HG02885 (cell line): ENCODE measurements at regions not wholly inside any gene's neighbourhood (a gene's known extent, or its start where the extent isn't known, plus 50 kb on each side); places are given as distances from the start of the nearest gene placed in this dataset.
"Not testable (repeated sequence)": the region's sequence is repeated elsewhere in the genome, so short reads cannot be mapped to it uniquely, and the experiment has no call there.

ENCODE experiments used
- ATAC-seq: cut with Tn5 transposase; IDR thresholded peaks from one replicate; pipeline ENCODE4 v1.9.1; 2021; ENCODE audit warnings: mild to moderate bottlenecking; ENCODE audit not compliant: unreplicated experiment, poor library complexity

GRCh38 chr18:68172842-68173549 lies 541.9 kb downstream of the TMX3 start:
- no peak for ATAC-seq

- no peak for ATAC-seq
These were observed 550.0 kb downstream of the TMX3 start for GRCh38 chr18:68164909-68165308.

GRCh38 chr18:68153821-68154220 lies 561.1 kb downstream of the TMX3 start:
- ATAC-seq, result not testable (repeated sequence)

GRCh38 chr18:68152770-68153169 lies 562.1 kb downstream of the TMX3 start:
- ATAC-seq, result no peak

DNA sequence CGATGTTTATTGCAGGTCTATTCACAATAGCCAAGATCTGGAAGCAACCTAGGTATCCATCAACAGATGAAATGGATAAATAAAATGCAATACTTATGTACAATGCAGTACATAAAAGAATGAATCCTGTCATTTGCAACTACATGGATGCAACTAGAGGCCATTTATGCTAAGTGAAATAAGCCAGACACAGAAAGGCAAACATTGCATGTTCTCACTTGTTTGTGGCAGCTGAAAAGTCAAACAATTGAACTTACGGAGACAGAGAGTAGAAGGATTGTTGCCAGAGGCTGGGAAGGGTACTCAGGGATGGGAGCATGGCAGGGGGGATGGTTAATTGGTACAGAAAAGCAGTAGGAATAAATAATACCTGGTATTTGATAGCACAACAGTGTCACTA lies 563.9 kb downstream of the TMX3 start:
- ATAC-seq, result no peak

GRCh38 chr18:68148863-68149262 lies 566.0 kb downstream of the TMX3 start:
- ATAC-seq, result no peak

DNA sequence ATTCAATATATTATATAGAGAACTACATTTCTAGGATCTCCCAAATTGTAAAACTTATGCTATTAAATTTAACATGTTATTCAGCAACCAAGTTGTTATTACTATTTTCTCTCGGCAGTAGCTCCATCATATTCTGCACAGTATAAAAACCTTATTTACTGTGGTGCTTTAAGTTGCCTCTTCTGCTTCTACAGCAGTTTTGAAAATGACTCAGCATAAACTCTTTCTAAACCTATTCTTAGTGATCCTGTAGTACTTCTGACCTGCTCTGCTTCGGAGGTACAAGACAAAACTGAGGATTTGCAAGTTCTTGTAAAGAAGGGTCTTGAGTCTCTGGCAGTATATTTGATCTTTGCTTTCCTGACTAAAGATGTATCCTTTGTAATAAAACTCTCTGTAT lies 567.2 kb downstream of the TMX3 start:
- ATAC-seq, result no peak

GRCh38 chr18:68121826-68122225 lies 593.1 kb downstream of the TMX3 start:
- no peak for ATAC-seq

GRCh38 chr18:68121308-68121707 lies 593.6 kb downstream of the TMX3 start:
- no peak for ATAC-seq

GRCh38 chr18:68114989-68115388 lies 598.5 kb upstream of the DSEL start:
- no peak for ATAC-seq

DNA sequence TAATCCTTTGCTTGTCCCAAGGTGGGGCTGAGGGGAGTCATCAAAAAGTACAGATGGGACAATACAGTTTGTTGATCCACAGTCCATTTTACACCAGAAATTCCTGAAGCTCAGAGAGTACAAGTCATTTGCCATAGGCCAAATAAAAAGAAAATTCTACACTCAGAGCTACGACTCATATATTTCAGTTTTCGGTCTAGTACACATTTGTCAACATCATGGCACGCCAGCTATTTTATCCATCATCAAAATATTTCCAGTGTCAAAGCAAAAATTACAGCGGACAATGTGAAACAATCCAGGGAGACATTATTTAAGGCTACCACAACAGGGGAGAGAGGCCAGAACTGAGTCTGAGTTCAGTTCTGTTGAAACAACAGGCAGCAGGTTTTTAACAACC lies 587.5 kb upstream of the DSEL start:
- ATAC-seq, result no peak

DNA sequence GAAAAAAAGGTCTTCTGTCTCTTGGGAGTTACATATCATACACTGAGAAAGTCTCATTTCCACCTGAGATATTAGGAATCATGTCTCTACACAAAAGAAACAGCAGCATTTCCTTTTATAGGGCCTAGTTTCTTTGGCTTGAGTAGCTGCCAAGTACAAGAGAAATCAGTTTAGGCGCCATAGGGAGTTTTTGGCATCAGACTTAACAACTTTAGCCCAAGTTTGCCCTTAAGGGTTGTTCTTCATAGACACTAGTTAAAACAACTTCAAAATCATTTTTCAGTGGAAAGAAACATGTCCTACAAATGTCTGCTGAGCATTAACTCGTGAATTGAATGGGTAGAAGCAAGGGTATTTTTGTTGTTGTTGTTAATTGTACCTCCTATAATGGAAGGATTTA lies 587.0 kb upstream of the DSEL start:
- ATAC-seq, result no peak

GRCh38 chr18:68102117-68102516 lies 585.6 kb upstream of the DSEL start:
- no peak for ATAC-seq

DNA sequence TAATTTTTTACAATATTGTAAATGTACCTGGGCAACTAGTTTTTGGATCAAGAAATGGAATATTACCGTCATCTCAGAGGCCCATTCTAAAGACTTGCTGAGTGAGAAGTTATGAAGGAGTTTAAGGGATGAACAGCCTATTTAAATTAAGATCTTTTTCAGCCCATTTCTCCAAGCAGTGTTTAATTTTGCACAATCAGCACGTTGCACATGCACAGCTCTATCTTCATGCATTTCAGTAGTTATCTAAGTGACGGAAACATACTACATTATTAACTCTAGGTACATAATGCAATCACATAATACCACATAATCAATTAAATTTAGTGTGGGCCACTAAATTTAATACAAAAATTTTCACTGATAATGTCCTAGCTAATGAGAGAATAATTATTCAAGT lies 582.1 kb upstream of the DSEL start:
- no peak for ATAC-seq

GRCh38 chr18:68086481-68086880 lies 570.0 kb upstream of the DSEL start:
- no peak for ATAC-seq

- ATAC-seq, result no peak
These were observed 568.7 kb upstream of the DSEL start for GRCh38 chr18:68085251-68085650.

DNA sequence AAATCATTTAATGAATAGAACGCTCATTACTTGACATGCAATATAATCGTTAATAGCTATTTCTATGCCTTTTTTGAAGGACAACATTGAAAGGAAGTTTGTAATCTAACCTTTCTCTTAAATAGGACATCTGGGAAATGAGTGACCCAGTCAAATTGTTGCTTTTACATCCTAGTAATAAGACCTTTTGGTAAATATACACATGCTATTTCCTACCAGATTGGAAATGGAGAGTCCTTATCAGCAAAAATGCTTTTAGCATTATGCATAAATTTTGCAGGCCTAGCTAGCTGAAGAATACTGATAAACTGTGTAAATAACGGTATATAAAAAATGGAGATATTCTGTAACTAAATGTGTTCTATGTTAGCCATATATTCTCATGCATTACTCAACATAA lies 567.3 kb upstream of the DSEL start:
- no peak for ATAC-seq

GRCh38 chr18:68083131-68083530 lies 566.6 kb upstream of the DSEL start:
- ATAC-seq, result no peak

DNA sequence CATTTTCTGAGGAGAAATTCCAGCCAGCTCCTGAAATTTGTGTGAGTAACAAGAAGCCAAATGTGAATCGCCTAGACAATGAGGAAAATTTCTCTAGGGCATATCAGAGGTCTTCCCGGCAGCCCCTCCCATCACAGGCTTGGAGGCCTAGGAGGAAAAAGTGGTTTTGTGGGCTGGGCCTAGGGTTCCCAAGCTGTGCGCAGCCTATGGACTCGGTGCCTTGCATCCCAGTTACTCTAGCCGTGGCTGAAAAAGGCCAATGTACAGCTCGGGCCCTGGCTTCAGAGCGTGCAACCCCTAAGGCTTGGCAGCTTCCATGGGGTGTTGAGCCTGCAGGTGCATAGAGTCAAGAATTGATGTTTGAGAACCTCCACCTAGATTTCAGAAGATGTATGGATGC lies 556.2 kb upstream of the DSEL start:
- no peak for ATAC-seq

GRCh38 chr18:68060871-68061270 lies 544.4 kb upstream of the DSEL start:
- no peak for ATAC-seq

DNA sequence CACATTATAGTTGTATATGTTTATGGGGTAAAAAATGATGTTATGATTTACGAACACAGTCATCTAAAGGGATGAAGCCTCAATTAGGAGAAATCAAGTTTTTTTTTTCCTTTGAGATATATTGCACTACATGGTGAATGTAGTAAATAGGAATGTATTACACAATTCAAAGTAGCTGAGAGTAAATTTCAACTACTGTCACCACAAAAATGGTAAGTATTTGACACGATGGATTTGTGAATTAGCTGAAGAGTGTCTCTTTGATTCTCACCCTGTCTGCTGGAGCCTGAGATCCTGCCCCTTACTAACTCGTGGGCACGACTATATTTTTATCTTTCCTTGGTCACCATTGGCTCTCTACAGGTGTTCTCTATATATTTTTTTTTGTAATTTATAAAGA lies 540.4 kb upstream of the DSEL start:
- no peak for ATAC-seq

DNA sequence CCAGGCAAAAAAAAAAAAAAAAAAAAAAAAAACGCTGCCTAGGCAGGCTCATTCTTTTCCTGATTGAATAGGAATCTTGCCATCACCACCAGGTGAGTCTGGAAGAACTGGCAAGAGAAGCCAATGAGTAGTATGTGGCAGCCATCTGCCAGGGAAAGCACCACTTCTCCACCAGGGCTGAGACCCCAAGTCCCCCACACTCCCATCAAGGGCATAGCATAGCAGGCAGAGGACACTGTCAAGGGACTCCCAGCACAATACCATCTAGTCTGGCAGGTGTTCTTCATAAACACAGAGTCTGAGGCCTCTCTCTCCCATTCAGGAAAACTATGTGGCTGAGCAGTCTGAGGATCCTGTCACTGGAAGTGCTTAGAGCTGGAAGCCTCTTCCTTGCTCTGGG lies 538.1 kb upstream of the DSEL start:
- ATAC-seq, result no peak

DNA sequence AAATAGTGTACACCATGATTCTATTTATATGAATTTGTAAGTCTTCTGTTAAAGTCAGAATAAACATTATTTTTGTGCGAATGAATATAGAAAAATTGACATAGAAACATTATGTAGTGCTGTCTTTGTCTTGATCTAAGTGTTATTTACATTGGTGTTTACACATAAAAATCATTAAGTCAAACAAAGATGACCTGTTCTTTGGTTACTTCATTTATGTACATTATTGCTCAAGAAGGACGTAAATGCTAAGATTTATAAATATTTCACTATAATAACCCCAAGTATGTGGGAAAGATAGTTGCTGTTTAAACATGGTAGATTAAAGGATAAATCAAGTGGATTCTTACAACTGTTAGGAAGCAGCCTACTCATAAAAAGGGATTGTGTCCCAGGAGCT lies 536.8 kb upstream of the DSEL start:
- ATAC-seq, result no peak
